CD14-positive monocyte (primary cell): ENCODE measurements at regions not wholly inside any gene's neighbourhood (a gene's known extent, or its start where the extent isn't known, plus 50 kb on each side); places are given as distances from the start of the nearest gene placed in this dataset.
"Not testable (repeated sequence)": the region's sequence is repeated elsewhere in the genome, so short reads cannot be mapped to it uniquely, and the experiment has no call there.

ENCODE experiments used
- DNase-seq, 3 donors: peaks; one replicate each; pipeline ENCODE4 v3.0.0-alpha.2; 2011 to 2022
- H2AFZ ChIP-seq: 2 replicates; pipeline ENCODE4 v1.6.0; 2012; ENCODE audit warnings: mild to moderate bottlenecking, low read depth, low read length, inconsistent platforms; ENCODE audit not compliant: insufficient read depth, poor library complexity, severe bottlenecking
- H3K27ac ChIP-seq, 2 donors: 1 replicate in 1 of 2; 2 replicates in 1 of 2; pipeline ENCODE4 v1.5.1; 2012 to 2013; ENCODE audit warnings: low read length in 2 of 2, control low read depth in 1 of 2, inconsistent platforms in 1 of 2, low read depth in 1 of 2, mild to moderate bottlenecking in 1 of 2
- H3K27me3 ChIP-seq, 2 donors: one replicate each; pipeline versions ENCODE4 v1.6.0 to v1.6.1; 2011 to 2013; ENCODE audit warnings: low read length in 2 of 2; ENCODE audit not compliant: control insufficient read depth in 2 of 2, insufficient read depth in 2 of 2
- H3K36me3 ChIP-seq, 2 donors: replicated peaks in 1 of 2; 1 replicate in 1 of 2; 2 replicates in 1 of 2; pipeline versions ENCODE4 v1.5.1 to v1.6.1; 2012 to 2013; ENCODE audit warnings: low read length in 2 of 2, control low read depth in 1 of 2, inconsistent platforms in 1 of 2, mild to moderate bottlenecking in 1 of 2; ENCODE audit not compliant: insufficient read depth in 2 of 2, control insufficient read depth in 1 of 2
- H3K4me1 ChIP-seq, 2 donors: 1 replicate in 1 of 2; 2 replicates in 1 of 2; pipeline versions ENCODE4 v1.5.1 to v1.6.1; 2012 to 2013; ENCODE audit warnings: low read length in 2 of 2, control low read depth in 1 of 2, inconsistent platforms in 1 of 2, mild to moderate bottlenecking in 1 of 2, moderate library complexity in 1 of 2; ENCODE audit not compliant: insufficient read depth in 2 of 2, control insufficient read depth in 1 of 2
- H3K4me2 ChIP-seq: replicated peaks from 2 replicates; pipeline ENCODE3; 2012; ENCODE audit warnings: low read length, moderate library complexity, mild to moderate bottlenecking; ENCODE audit not compliant: poor library complexity, severe bottlenecking; ENCODE audit errors: extremely low read depth
- H3K4me3 ChIP-seq, 3 experiments: fragments of 200-600 bp in 1 of 3; sonication (generic) in 1 of 3; replicated peaks in 1 of 3; 1 replicate in 2 of 3; 2 replicates in 1 of 3; pipeline ENCODE4 v1.5.1; 2011 to 2013; ENCODE audit warnings: low read length in 3 of 3, mild to moderate bottlenecking in 3 of 3, control low read depth in 2 of 3, low read depth in 2 of 3, inconsistent platforms in 1 of 3, moderate library complexity in 1 of 3
- H3K79me2 ChIP-seq: 2 replicates; pipeline ENCODE4 v1.6.0; 2012; ENCODE audit warnings: mild to moderate bottlenecking, control low read depth, inconsistent platforms, low read length, moderate library complexity; ENCODE audit not compliant: insufficient read depth
- H3K9ac ChIP-seq: 2 replicates; pipeline ENCODE4 v1.6.0; 2017; ENCODE audit warnings: low read length, mild to moderate bottlenecking; ENCODE audit not compliant: insufficient read depth, poor library complexity, severe bottlenecking
- H3K9me3 ChIP-seq, 2 donors: replicated peaks in 1 of 2; 1 replicate in 1 of 2; 2 replicates in 1 of 2; pipeline versions ENCODE4 v1.5.1 to v1.6.1; 2012 to 2013; ENCODE audit warnings: low read length in 2 of 2, control low read depth in 1 of 2; ENCODE audit not compliant: control insufficient read depth in 1 of 2, insufficient read depth in 1 of 2
- H4K20me1 ChIP-seq: 2 replicates; pipeline ENCODE4 v1.6.0; 2012; ENCODE audit warnings: mild to moderate bottlenecking, low read length, control low read depth, moderate library complexity; ENCODE audit not compliant: insufficient read depth
- H3K27ac Mint-ChIP-seq, 7 donors: one replicate each; pipeline ENCODE4 v1.8.0; 2020; ENCODE audit warnings: mild to moderate bottlenecking in 7 of 7, mixed read lengths in 7 of 7, moderate library complexity in 6 of 7, inconsistent platforms in 2 of 7
- H3K27me3 Mint-ChIP-seq, 3 donors: one replicate each; pipeline ENCODE4 v1.8.0; 2021 to 2022; ENCODE audit warnings: low read depth in 3 of 3, mild to moderate bottlenecking in 3 of 3, mixed read lengths in 3 of 3, moderate library complexity in 3 of 3, inconsistent platforms in 1 of 3
- H3K36me3 Mint-ChIP-seq, 2 donors: one replicate each; pipeline ENCODE4 v1.8.0; 2020; ENCODE audit warnings: mixed read lengths in 2 of 2, inconsistent platforms in 1 of 2, mild to moderate bottlenecking in 1 of 2
- H3K4me1 Mint-ChIP-seq: one replicate; pipeline ENCODE4 v1.8.0; 2020; ENCODE audit warnings: mild to moderate bottlenecking, mixed read lengths
- H3K4me3 Mint-ChIP-seq, 2 donors: one replicate each; pipeline ENCODE4 v1.8.0; 2020; ENCODE audit warnings: mild to moderate bottlenecking in 2 of 2, mixed read lengths in 2 of 2, moderate library complexity in 1 of 2
- H3K9me3 Mint-ChIP-seq, 7 donors: one replicate each; pipeline ENCODE4 v1.8.0; 2020 to 2022; ENCODE audit warnings: mixed read lengths in 7 of 7, mild to moderate bottlenecking in 6 of 7, moderate library complexity in 6 of 7, inconsistent platforms in 2 of 7
- WGBS: methylation state at CpG from one replicate; pipeline ENCODE4 v1.1.5; 2013; ENCODE audit warnings: missing lambda C conversion rate; ENCODE audit not compliant: insufficient coverage; 5-methylcytosine and 5-hydroxymethylcytosine counted together
- intact Hi-C, 2 donors: fragments of 100-400 bp; cut with micrococcal nuclease; formaldehyde crosslinking; loops; one replicate each; pipeline versions ENCODE4 v1.15.0 to v1.15.1; 2023
- TF ChIP-seq, protein P1 (sequence below): fragments of 200-600 bp; IDR thresholded peaks from one replicate; pipeline ENCODE4 v1.8.0; 2022; ENCODE audit warnings: antibody characterized with exemption, mild to moderate bottlenecking

DNA sequence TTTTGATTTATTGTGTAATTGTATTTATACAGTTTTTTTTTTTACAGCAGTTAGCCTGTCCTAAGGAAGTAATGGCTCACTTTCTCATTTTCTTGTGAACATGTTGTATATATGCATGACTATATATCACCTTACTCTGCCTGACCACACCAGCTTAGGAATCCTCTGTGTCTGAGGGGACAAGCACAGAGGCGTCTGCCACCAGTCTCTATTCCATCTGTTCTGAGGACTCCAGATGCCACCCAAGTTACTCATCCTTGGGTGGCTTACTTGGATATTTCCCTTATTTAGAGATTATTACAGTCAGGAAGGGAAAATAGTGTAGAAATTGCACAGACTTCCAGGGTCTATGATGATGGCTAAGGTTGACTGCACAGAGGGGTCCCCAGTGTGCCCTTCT is 256.3 kb upstream of the C9orf72 start:
- H3K79me2 ChIP-seq = no peaks in the 10 kb centered on the region
- no peaks in the 10 kb centered on the region for H3K36me3 Mint-ChIP-seq
- no CpG with 5 or more reads among the region's 1 CpG for WGBS
- no peak overlapping the region for H3K27ac Mint-ChIP-seq
- no peak for DNase-seq
- H3K27me3 Mint-ChIP-seq = peaks cover 0 to 7% (median 2%) of the 10 kb centered on the region in 3 donors
- no peaks in the 10 kb centered on the region for H3K27me3 ChIP-seq
- H3K4me2 ChIP-seq = no peak overlapping the region
- no peak overlapping the region for H3K27ac ChIP-seq
- no peaks in the 10 kb centered on the region for H3K9me3 ChIP-seq
- H3K4me1 Mint-ChIP-seq = no peaks in the 10 kb centered on the region
- no peak overlapping the region for H3K4me3 Mint-ChIP-seq
- no peaks in the 10 kb centered on the region for H3K36me3 ChIP-seq
- H3K9ac ChIP-seq = no peak overlapping the region
- no peak overlapping the region for H3K4me3 ChIP-seq
- no peak overlapping the region for H2AFZ ChIP-seq
- no peaks in the 10 kb centered on the region for H4K20me1 ChIP-seq
- TF ChIP-seq, protein P1, sequence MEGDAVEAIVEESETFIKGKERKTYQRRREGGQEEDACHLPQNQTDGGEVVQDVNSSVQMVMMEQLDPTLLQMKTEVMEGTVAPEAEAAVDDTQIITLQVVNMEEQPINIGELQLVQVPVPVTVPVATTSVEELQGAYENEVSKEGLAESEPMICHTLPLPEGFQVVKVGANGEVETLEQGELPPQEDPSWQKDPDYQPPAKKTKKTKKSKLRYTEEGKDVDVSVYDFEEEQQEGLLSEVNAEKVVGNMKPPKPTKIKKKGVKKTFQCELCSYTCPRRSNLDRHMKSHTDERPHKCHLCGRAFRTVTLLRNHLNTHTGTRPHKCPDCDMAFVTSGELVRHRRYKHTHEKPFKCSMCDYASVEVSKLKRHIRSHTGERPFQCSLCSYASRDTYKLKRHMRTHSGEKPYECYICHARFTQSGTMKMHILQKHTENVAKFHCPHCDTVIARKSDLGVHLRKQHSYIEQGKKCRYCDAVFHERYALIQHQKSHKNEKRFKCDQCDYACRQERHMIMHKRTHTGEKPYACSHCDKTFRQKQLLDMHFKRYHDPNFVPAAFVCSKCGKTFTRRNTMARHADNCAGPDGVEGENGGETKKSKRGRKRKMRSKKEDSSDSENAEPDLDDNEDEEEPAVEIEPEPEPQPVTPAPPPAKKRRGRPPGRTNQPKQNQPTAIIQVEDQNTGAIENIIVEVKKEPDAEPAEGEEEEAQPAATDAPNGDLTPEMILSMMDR = no peak
- intact Hi-C loops = no loop called here
- H3K9me3 Mint-ChIP-seq = peaks cover 0 to 3% (median 1%) of the 10 kb centered on the region in 7 donors
- H3K4me1 ChIP-seq = no peaks in the 10 kb centered on the region

DNA sequence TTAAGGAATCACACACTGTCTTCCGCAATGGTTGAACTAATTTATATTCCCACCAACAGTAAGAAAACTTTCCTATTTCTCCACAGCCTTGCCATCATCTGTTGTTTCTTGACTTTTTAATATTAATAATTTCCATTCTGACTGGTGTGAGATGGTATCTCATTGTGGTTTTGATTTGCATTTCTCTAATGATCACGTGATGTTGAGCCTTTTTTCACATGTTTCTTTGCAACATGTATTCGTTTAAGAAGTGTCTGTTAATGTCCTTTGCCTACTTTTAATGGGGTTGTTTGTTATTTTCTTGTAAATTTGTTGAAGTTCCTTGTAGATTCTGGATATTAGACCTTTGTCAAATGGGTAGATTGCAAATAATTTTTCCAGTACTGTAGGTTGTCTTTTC is 258.8 kb upstream of the C9orf72 start:
- intact Hi-C loops, H3K4me1 Mint-ChIP-seq: not testable (repeated sequence)

More for the DNA sequence above, 258.8 kb upstream of the C9orf72 start:
- 86% methylated on average over 2 of the region's 3 CpGs for WGBS
- not testable (repeated sequence) for H3K27ac Mint-ChIP-seq, H4K20me1 ChIP-seq, H3K9me3 ChIP-seq, H3K9me3 Mint-ChIP-seq, H3K4me3 Mint-ChIP-seq, H3K27me3 ChIP-seq, H2AFZ ChIP-seq, H3K27ac ChIP-seq, H3K4me2 ChIP-seq, H3K27me3 Mint-ChIP-seq, H3K4me3 ChIP-seq, DNase-seq, H3K4me1 ChIP-seq, H3K79me2 ChIP-seq, H3K36me3 ChIP-seq, H3K9ac ChIP-seq, H3K36me3 Mint-ChIP-seq
